Keratinocyte (primary cell): ENCODE measurements at regions not wholly inside any gene's neighbourhood (a gene's known extent, or its start where the extent isn't known, plus 50 kb on each side); places are given as distances from the start of the nearest gene placed in this dataset.

Source experiments
- DNase-seq: peaks from one replicate; pipeline ENCODE4 v3.0.0-alpha.2; 2011; ENCODE audit warnings: low read depth, missing footprints, low spot score
- FAIRE-seq: peaks from 2 replicates; lab custom pipeline; 2011; peaks lifted over from hg19 to GRCh38; lab: Jason Lieb, UNC
- H2AFZ ChIP-seq: 2 replicates; pipeline ENCODE4 v1.6.0; 2012; ENCODE audit warnings: low read length, control low read depth, inconsistent platforms; ENCODE audit not compliant: control insufficient read depth
- H3K27ac ChIP-seq: 2 replicates; pipeline ENCODE4 v1.5.1; 2011; ENCODE audit warnings: low read length; ENCODE audit not compliant: control insufficient read depth, insufficient read depth
- H3K27me3 ChIP-seq: 3 replicates; pipeline ENCODE4 v1.6.0; 2011; ENCODE audit warnings: low read length; ENCODE audit not compliant: control insufficient read depth, insufficient read depth; ENCODE audit errors: extremely low read depth
- H3K36me3 ChIP-seq, 2 experiments: 2 replicates in 1 of 2; 3 replicates in 1 of 2; pipeline ENCODE4 v1.5.1; 2011; ENCODE audit warnings: low read length in 2 of 2, mild to moderate bottlenecking in 1 of 2; ENCODE audit not compliant: control insufficient read depth in 2 of 2, insufficient read depth in 2 of 2; ENCODE audit errors: extremely low read depth in 1 of 2
- H3K4me1 ChIP-seq: 3 replicates; pipeline ENCODE4 v1.5.1; 2011; ENCODE audit warnings: low read length; ENCODE audit not compliant: control insufficient read depth, insufficient read depth; ENCODE audit errors: extremely low read depth
- H3K4me2 ChIP-seq: 3 replicates; pipeline ENCODE4 v1.6.0; 2011; ENCODE audit warnings: low read depth, low read length; ENCODE audit not compliant: control insufficient read depth, insufficient read depth; ENCODE audit errors: extremely low read depth
- H3K4me3 ChIP-seq, 3 experiments: fragments of 200-600 bp in 1 of 3; sonication (generic) in 1 of 3; 2 replicates in 2 of 3; 3 replicates in 1 of 3; pipeline ENCODE4 v1.5.1; 2011 to 2016; ENCODE audit warnings: low read length in 3 of 3, mild to moderate bottlenecking in 3 of 3, control low read depth in 2 of 3, inconsistent platforms in 1 of 3, low read depth in 1 of 3, mixed read lengths in 1 of 3, mixed run types in 1 of 3, moderate library complexity in 1 of 3; ENCODE audit not compliant: control insufficient read depth in 2 of 3, insufficient read depth in 2 of 3; ENCODE audit errors: extremely low read depth in 1 of 3
- H3K79me2 ChIP-seq: 2 replicates; pipeline ENCODE4 v1.6.0; 2012; ENCODE audit warnings: low read length; ENCODE audit not compliant: control insufficient read depth, insufficient read depth
- H3K9ac ChIP-seq: 3 replicates; pipeline ENCODE4 v1.6.0; 2011; ENCODE audit warnings: low read length; ENCODE audit not compliant: control insufficient read depth, insufficient read depth; ENCODE audit errors: extremely low read depth
- H3K9me1 ChIP-seq: 3 replicates; pipeline ENCODE4 v1.6.0; 2011; ENCODE audit warnings: low read length; ENCODE audit not compliant: control insufficient read depth, insufficient read depth; ENCODE audit errors: extremely low read depth
- H3K9me3 ChIP-seq: 2 replicates; pipeline ENCODE4 v1.5.1; 2012; ENCODE audit warnings: low read depth, low read length; ENCODE audit not compliant: control insufficient read depth
- H4K20me1 ChIP-seq: 3 replicates; pipeline ENCODE4 v1.6.0; 2011; ENCODE audit warnings: low read length; ENCODE audit not compliant: control insufficient read depth, insufficient read depth; ENCODE audit errors: extremely low read depth
- CTCF ChIP-seq, 3 experiments: IDR thresholded peaks in 1 of 3; conservative IDR thresholded peaks in 1 of 3; optimal IDR thresholded peaks in 1 of 3; 2 replicates in 2 of 3; 3 replicates in 1 of 3; pipeline versions ENCODE3 to v1.5.1; 2011; ENCODE audit warnings: low read length in 3 of 3, mild to moderate bottlenecking in 3 of 3, moderate library complexity in 2 of 3, control low read depth in 1 of 3, inconsistent platforms in 1 of 3; ENCODE audit not compliant: insufficient read depth in 2 of 3; ENCODE audit errors: extremely low read depth in 1 of 3
- EZH2 ChIP-seq: IDR thresholded peaks from one replicate; pipeline ENCODE4 v1.6.1; 2012; ENCODE audit warnings: inconsistent platforms, mild to moderate bottlenecking, low read length, moderate library complexity
- dilution Hi-C: fragments of 300-500 bp; cut with MboI; formaldehyde crosslinking; loops from one replicate; pipeline ENCODE4 v1.7.0; 2020; ENCODE audit warnings: low sequenced_read_pairs; ENCODE audit not compliant: extremely low pct_ligation_motif_present

DNA sequence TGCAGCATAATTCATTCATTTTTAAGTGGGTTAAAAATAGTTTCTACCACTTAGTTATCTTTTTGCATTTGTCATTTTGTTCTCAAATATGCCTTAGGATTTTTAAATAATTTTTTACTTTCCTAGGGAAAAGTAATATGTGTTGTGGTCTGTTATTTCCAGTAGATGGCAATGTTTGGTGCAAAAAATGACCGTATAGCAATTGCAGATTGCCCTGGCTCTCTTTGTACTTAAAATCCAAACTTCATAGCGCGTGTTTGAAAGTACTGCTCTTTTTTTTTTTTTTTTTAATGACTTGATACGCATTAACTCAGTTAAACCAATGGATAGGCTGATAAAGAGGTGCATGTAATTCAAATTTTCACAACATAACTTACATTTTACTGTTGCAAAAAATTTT lies 74.4 kb upstream of the RBMX start:
- Histone ChIP-seq H3K9me3 (no peaks in the 10 kb centered on the region), H3K4me2 (no peak overlapping the region), H3K9ac (no peak overlapping the region), H3K27ac (no peak overlapping the region), H3K27me3 (no peaks in the 10 kb centered on the region), H3K4me3 (no peak overlapping the region), H3K9me1 (no peaks in the 10 kb centered on the region), H3K79me2 (no peaks in the 10 kb centered on the region), H3K36me3 (no peaks in the 10 kb centered on the region), H3K4me1 (no peaks in the 10 kb centered on the region), H4K20me1 (no peaks in the 10 kb centered on the region), H2AFZ (no peak overlapping the region)
- no peak for FAIRE-seq
- dilution Hi-C loops, result no loop called here
- TF ChIP-seq EZH2 (no peak), CTCF (optimal IDR thresholded peaks at IDR 0.05 in 1 of 3, IDR thresholded peaks at IDR 0.05 in 1 of 3, conservative IDR thresholded peaks at IDR 0.05 in 1 of 3; ENCODE audit: extremely low read depth in 1 of 3, insufficient read depth in 2 of 3, low read length in 3 of 3) (peak in 2 of 3 experiments; percentile 28)
- DNase-seq, result no peak

DNA sequence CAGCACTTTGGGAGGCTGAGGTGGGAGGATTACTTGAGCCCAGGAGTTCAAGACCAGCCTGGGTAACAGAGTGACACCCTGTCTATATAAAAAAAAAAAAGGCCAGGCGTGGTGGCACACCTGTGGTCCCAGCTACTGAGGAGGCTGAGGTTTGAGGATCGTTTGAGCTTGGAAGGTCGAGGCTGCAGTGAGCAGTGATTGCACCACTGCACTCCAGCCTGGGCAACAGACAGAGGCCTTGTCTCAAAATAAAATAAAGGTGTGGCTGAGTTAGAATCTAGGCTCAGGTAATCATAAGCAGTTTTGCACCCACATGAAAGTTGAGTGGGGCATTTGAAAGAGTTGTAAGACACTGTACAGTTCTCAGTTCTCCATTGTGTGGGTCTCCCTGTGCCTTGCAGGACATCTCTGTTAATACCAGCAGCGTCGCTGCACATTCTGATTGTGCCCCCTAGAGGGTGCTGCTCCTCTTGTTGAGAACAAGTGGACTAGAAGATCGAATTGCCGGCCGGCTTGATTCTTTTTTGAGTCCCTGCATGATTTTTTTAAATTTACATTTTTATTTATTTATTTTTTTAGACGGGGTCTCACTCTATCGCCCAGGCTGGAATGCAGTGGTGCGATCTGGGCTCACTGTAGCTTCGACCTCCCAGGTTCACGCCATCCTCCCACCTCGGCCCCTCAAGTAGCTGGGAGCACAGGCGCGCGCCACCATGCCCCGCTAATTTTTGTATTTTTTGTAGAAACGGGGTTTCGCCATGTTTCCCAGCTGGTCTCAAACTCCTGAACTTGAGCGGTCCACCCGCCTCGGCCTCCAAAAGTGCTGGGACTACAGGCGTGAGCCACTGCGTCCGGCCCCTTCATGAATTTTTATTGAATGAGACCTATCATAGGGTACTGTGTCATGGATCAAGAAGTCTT lies 73.6 kb upstream of the RBMX start:
- H3K36me3 ChIP-seq, result no peaks in the 10 kb centered on the region
- H3K4me3 ChIP-seq, result no peak overlapping the region
- no peaks in the 10 kb centered on the region for H3K4me1 ChIP-seq
- TF ChIP-seq CTCF (optimal IDR thresholded peaks at IDR 0.05 in 1 of 3, IDR thresholded peaks at IDR 0.05 in 1 of 3, conservative IDR thresholded peaks at IDR 0.05 in 1 of 3; ENCODE audit: extremely low read depth in 1 of 3, insufficient read depth in 2 of 3, low read length in 3 of 3) (peak; percentile 49 to 71 (median 66)), EZH2 (no peak)
- no peak overlapping the region for H3K4me2 ChIP-seq
- DNase-seq (peak; percentile 17), FAIRE-seq (no peak)
- H3K79me2 ChIP-seq, result no peaks in the 10 kb centered on the region
- no peak overlapping the region for H3K9ac ChIP-seq
- H3K27me3 ChIP-seq, result no peaks in the 10 kb centered on the region
- no peaks in the 10 kb centered on the region for H3K9me3 ChIP-seq
- dilution Hi-C loops, result no loop called here
- no peaks in the 10 kb centered on the region for H3K9me1 ChIP-seq
- no peak overlapping the region for H2AFZ ChIP-seq
- no peaks in the 10 kb centered on the region for H4K20me1 ChIP-seq
- no peak overlapping the region for H3K27ac ChIP-seq
